ENCODE measurements at regions not wholly inside any gene's neighbourhood (a gene's known extent, or its start where the extent isn't known, plus 50 kb on each side); places are given as distances from the start of the nearest gene placed in this dataset.

GRCh38 chr6:22029171-22029570 is 267.7 kb downstream of the PRL start:
- TF ChIP-seq CTCF (IDR thresholded peaks at IDR 0.05) (no peak), EP300 (IDR thresholded peaks at IDR 0.05) (no peak), POLR2A (IDR thresholded peaks at IDR 0.05) (no peak), POLR2AphosphoS5 (IDR thresholded peaks at IDR 0.05) (no peak)

All from suprapubic skin (tissue), 4 donors.